UCSD-AML1 (cell line): ENCODE measurements at regions not wholly inside any gene's neighbourhood (a gene's known extent, or its start where the extent isn't known, plus 50 kb on each side); places are given as distances from the start of the nearest gene placed in this dataset.

Source experiments
- DNase-seq: peaks from one replicate; lab custom pipeline; 2025; ENCODE audit not compliant: unreplicated experiment; lab: John Stamatoyannopoulos, UW

- no peak for DNase-seq
These were observed 99.2 kb downstream of the SLC41A2 start for GRCh38 chr12:104858611-104859543.

GRCh38 chr12:104856531-104856930, 101.6 kb downstream of the SLC41A2 start:
- no peak for DNase-seq

- no peak for DNase-seq
These were observed 102.5 kb downstream of the SLC41A2 start for GRCh38 chr12:104855599-104855998.

GRCh38 chr12:104852896-104853295, 105.2 kb downstream of the SLC41A2 start:
- no peak for DNase-seq

- no peak for DNase-seq
These were observed 106.0 kb downstream of the SLC41A2 start for GRCh38 chr12:104852102-104852501.

- DNase-seq: no peak
These were observed 107.3 kb downstream of the SLC41A2 start for GRCh38 chr12:104850781-104851180.

- no peak for DNase-seq
These were observed 111.9 kb downstream of the SLC41A2 start for GRCh38 chr12:104846056-104846767.

GRCh38 chr12:104844123-104844522, 114.0 kb downstream of the SLC41A2 start:
- DNase-seq: no peak

GRCh38 chr12:104840262-104840661, 117.8 kb downstream of the SLC41A2 start:
- DNase-seq: no peak

- no peak for DNase-seq
These were observed 122.8 kb downstream of the SLC41A2 start for GRCh38 chr12:104835317-104835716.

- no peak for DNase-seq
These were observed 123.5 kb downstream of the SLC41A2 start for GRCh38 chr12:104834607-104835006.

- no peak for DNase-seq
These were observed 124.3 kb downstream of the SLC41A2 start for GRCh38 chr12:104833756-104834155.

- no peak for DNase-seq
These were observed 130.1 kb downstream of the SLC41A2 start for GRCh38 chr12:104828015-104828414.

- DNase-seq: no peak
These were observed 130.5 kb downstream of the SLC41A2 start for GRCh38 chr12:104827587-104827986.

- DNase-seq: no peak
These were observed 132.7 kb downstream of the SLC41A2 start for GRCh38 chr12:104825408-104825807.

- peak; percentile 13 for DNase-seq
These were observed 134.1 kb downstream of the SLC41A2 start for GRCh38 chr12:104823985-104824461.

- no peak for DNase-seq
These were observed 135.1 kb downstream of the SLC41A2 start for GRCh38 chr12:104822941-104823340.

GRCh38 chr12:104816845-104817503, 141.1 kb downstream of the SLC41A2 start:
- DNase-seq: no peak

GRCh38 chr12:104815935-104816334, 142.2 kb downstream of the SLC41A2 start:
- DNase-seq: no peak

- no peak for DNase-seq
These were observed 143.1 kb downstream of the SLC41A2 start for GRCh38 chr12:104814944-104815343.
